Esophagus muscularis mucosa (tissue), 3 donors: ENCODE measurements at regions not wholly inside any gene's neighbourhood (a gene's known extent, or its start where the extent isn't known, plus 50 kb on each side); places are given as distances from the start of the nearest gene placed in this dataset.

Experiments used
- CTCF ChIP-seq, 3 experiments: fragments of 200-600 bp in 2 of 3; fragments of 450-650 bp in 1 of 3; sonication (generic) in 2 of 3; IDR thresholded peaks; one replicate each; pipeline ENCODE4 v1.5.1; 2017 to 2019; ENCODE audit warnings: antibody characterized with exemption in 3 of 3, mild to moderate bottlenecking in 2 of 3, moderate library complexity in 1 of 3
- POLR2A ChIP-seq: fragments of 450-650 bp; IDR thresholded peaks from one replicate; pipeline ENCODE4 v1.6.1; 2017; ENCODE audit warnings: antibody characterized with exemption, moderate library complexity, mild to moderate bottlenecking, low read depth
- POLR2AphosphoS5 ChIP-seq, 2 donors: sonication (generic); formaldehyde crosslinking; IDR thresholded peaks; one replicate each; pipeline ENCODE4 v1.6.1; 2017; ENCODE audit warnings: antibody characterized with exemption in 2 of 2

GRCh38 chr10:130806426-130806825 is 505.1 kb downstream of the TCERG1L start:
- TF ChIP-seq CTCF (IDR thresholded peaks at IDR 0.05) (no peak), POLR2AphosphoS5 (IDR thresholded peaks at IDR 0.05) (no peak), POLR2A (no peak)
